GM13976 (cell line): ENCODE measurements at regions not wholly inside any gene's neighbourhood (a gene's known extent, or its start where the extent isn't known, plus 50 kb on each side); places are given as distances from the start of the nearest gene placed in this dataset.

ENCODE experiments used
- DNase-seq: peaks from one replicate; pipeline ENCODE4 v3.0.0; 2012; ENCODE audit warnings: low spot score
- in situ Hi-C: fragments of 300-500 bp; cut with MboI; formaldehyde crosslinking; loops from one replicate; pipeline ENCODE4 v1.12.0; 2022; ENCODE audit warnings: low sequenced_read_pairs, mixed read lengths, inconsistent platforms; ENCODE audit not compliant: unreplicated experiment
- TF ChIP-seq, protein P1 (sequence below): IDR thresholded peaks from 2 replicates; pipeline ENCODE4 v1.5.1; 2012; ENCODE audit warnings: borderline replicate concordance, mild to moderate bottlenecking; ENCODE audit not compliant: insufficient read depth; ENCODE audit errors: extremely low read depth, missing control alignments, control extremely low read depth

- TF ChIP-seq, protein P1, sequence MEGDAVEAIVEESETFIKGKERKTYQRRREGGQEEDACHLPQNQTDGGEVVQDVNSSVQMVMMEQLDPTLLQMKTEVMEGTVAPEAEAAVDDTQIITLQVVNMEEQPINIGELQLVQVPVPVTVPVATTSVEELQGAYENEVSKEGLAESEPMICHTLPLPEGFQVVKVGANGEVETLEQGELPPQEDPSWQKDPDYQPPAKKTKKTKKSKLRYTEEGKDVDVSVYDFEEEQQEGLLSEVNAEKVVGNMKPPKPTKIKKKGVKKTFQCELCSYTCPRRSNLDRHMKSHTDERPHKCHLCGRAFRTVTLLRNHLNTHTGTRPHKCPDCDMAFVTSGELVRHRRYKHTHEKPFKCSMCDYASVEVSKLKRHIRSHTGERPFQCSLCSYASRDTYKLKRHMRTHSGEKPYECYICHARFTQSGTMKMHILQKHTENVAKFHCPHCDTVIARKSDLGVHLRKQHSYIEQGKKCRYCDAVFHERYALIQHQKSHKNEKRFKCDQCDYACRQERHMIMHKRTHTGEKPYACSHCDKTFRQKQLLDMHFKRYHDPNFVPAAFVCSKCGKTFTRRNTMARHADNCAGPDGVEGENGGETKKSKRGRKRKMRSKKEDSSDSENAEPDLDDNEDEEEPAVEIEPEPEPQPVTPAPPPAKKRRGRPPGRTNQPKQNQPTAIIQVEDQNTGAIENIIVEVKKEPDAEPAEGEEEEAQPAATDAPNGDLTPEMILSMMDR: no peak
- DNase-seq: no peak
- in situ Hi-C loops: no loop called here
Observed at GRCh38 chr18:26794230-26795101, 71.0 kb downstream of the AQP4 start.

GRCh38 chr18:26792661-26793060 is 72.8 kb downstream of the AQP4 start:
- in situ Hi-C loops: no loop called here
- TF ChIP-seq, protein P1: no peak
- no peak for DNase-seq

- DNase-seq: no peak
- in situ Hi-C loops: no loop called here
Observed at GRCh38 chr18:26791676-26792075, 73.8 kb downstream of the AQP4 start.

DNA sequence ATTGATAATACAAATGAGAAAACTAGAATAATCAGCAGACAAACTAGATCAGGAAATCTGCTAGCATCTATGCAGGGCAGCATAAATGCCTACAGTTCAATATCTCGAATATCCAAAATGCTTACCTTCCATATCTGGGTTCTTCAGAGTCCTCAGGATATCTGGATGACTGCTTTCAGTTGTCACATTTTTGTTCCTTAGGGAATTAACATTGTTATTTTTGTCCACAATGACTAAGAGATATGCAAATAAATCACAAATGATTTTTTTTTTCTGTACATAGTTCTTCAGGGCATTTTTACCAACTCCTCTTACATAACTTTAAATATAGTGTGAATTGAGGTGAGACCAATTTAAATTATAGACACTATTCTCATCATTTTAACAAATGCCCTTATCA is 80.9 kb downstream of the AQP4 start:
- in situ Hi-C loops: no loop called here
- TF ChIP-seq, protein P1: no peak
- no peak for DNase-seq

More at GRCh38 chr18:26791676-26792075, 73.8 kb downstream of the AQP4 start:
- TF ChIP-seq, protein P1: no peak

- TF ChIP-seq, protein P1: no peak
Observed at GRCh38 chr18:26783170-26783569, 82.3 kb downstream of the AQP4 start.

GRCh38 chr18:26780520-26781325 is 84.8 kb downstream of the AQP4 start:
- no peak for DNase-seq
- in situ Hi-C loops: no loop called here
- TF ChIP-seq, protein P1: no peak

More at GRCh38 chr18:26783170-26783569, 82.3 kb downstream of the AQP4 start:
- DNase-seq: no peak
- in situ Hi-C loops: no loop called here
